HG03469 (cell line): ENCODE measurements at regions not wholly inside any gene's neighbourhood (a gene's known extent, or its start where the extent isn't known, plus 50 kb on each side); places are given as distances from the start of the nearest gene placed in this dataset.
"Not testable (repeated sequence)": the region's sequence is repeated elsewhere in the genome, so short reads cannot be mapped to it uniquely, and the experiment has no call there.

Source experiments
- ATAC-seq: cut with Tn5 transposase; IDR thresholded peaks from one replicate; pipeline ENCODE4 v1.9.1; 2021; ENCODE audit warnings: mild to moderate bottlenecking, moderate library complexity, moderate number of reproducible peaks; ENCODE audit not compliant: unreplicated experiment

GRCh38 chr3:153957421-153957820 is 163.8 kb upstream of the ARHGEF26 start:
- ATAC-seq: no peak

DNA sequence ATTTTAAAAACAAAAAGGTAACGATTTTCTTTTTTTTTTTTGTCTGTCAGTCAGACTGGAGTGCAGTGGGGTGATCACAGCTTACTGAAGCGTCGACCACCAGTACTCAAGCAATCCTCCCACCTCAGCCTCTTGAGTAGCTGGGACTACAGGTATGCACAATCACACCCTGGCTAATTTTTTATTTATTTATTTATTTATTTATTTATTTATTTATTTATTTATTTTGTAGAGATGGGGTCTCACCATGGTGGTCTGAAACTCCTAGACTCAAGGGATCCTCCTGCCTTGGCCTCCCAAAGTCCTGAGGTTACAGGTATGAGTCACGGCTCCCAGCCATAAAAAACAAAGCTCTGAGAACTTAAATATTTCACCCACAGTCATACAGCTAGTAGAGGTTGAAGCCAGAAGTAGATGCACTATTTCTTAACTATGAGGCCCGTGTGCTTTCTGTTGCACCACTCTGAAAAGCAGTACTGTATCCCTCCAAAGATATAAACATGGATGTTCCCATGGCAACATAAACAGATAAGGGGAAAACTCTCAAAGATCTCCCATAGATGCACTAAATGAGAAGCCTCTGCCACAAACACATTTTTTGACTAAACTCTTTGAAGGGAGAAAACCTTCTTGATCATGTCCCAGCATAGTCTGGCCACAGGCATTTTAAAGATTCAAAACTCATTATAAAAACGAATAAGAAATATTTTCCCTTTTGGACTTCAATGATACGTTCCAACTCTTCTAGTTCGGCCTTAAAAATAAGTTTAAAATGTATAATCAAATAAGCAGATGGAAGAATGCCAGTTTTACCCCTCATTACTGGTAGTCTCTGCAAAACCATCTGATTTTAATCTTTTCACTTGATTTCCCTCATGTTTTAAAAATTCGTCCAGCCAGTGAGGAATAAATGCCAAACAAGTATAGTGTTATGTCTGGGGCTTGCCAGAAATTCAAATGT is 162.3 kb upstream of the ARHGEF26 start:
- no peak for ATAC-seq

GRCh38 chr3:153960458-153961074 is 160.6 kb upstream of the ARHGEF26 start:
- ATAC-seq: no peak

DNA sequence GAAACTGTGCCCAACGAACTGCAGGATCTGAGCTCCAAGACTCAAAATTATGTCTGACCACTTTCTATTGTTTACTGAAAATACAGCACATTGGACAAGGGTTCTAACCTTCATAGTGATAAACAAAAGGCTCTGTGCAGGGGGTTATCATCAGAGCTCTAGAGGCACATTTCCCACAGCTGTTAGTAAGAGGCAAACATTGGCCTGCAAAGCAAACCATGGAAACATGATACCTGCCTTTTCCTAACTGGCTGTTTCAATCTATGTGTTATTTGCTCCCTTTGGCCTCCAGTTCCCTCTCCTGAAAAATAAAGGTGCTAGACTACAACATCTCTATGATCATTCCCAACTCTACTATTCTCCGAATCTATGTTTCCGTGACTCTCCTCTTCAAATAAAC is 159.7 kb upstream of the ARHGEF26 start:
- no peak for ATAC-seq

- ATAC-seq: no peak
Measured at GRCh38 chr3:153963012-153963411, 158.2 kb upstream of the ARHGEF26 start.

DNA sequence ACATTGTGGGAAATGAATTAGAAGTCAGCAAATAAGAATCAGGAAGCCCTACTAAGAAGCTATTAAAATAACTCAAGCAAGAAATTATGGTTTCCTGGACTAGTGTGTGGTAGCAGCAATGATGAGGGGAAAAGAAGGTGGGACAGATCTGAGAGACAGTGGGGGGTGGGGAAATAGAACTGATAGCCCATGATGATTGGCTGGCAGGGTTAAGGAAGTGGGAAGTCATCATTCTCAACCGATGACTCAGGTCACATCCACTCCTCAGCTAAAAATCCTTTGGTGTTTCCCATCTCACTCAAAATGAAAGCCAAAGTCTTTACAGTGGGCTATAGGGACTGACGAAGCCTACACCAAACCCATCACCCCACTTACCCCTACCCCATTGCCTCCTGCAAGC is 153.9 kb upstream of the ARHGEF26 start:
- ATAC-seq: no peak

DNA sequence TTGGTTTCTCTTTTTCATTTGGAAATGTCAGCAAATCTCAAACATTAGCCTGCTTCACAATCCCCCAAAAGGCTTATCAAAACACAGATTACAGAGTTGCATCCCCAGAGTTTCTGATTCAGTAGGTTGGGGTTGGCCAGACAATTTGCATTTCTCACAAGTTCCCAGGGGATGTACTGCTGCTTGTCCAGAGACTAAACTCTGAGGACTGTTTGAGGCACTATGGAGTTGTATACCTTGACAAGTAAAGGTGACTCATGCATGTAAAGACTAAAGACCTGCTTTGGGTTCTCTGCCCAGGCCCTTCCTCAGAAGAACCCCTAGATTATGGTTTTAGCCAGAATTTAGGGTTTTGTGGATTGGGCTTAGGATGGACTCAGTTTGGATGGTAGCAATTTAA is 151.1 kb upstream of the ARHGEF26 start:
- ATAC-seq: peak; percentile 53

GRCh38 chr3:153970741-153971347 is 150.3 kb upstream of the ARHGEF26 start:
- no peak for ATAC-seq

DNA sequence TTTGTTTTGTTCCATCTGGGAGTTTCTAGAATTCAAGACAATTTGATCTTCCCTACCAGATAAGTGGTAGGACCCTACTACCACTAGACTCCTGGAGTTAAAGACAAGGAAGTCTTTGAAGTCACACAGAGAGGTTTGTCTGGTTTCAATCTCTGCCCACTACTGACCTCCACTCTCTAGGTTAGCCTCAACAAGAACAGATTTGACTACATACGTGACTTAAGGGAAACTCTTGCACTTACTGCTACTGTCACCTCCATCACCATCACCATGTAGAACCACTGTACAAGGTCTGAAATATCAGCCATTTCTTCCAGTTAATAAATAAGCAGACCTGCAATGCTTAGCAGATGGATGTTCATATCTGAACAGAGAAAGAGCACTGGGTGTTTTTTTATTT is 148.3 kb upstream of the ARHGEF26 start:
- ATAC-seq: peak; percentile 35

- ATAC-seq: peak; percentile 38
Measured at GRCh38 chr3:153973722-153974265, 147.4 kb upstream of the ARHGEF26 start.

GRCh38 chr3:153974614-153975013 is 146.6 kb upstream of the ARHGEF26 start:
- peak; percentile 27 for ATAC-seq

GRCh38 chr3:153976891-153977554 is 144.2 kb upstream of the ARHGEF26 start:
- ATAC-seq: no peak

DNA sequence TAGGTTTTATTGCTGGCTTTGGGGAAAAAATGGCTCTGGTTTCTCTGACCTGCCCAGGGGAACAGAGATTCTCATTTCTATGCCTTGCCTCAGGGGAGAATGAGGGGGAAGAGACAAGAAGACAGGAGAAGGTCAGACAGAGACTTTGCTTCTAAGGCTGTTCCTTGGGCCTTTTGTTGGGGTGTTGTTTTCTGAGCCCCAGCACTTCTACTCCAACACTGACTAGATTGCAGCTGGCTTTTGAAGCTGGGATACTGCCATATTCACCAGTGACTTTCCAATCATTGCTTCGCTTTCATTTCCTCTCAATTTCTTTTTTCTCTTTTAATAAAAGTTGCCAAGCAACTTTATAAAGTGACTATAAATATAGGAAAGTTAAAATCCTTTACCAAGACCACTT is 143.2 kb upstream of the ARHGEF26 start:
- no peak for ATAC-seq

- ATAC-seq: no peak
Measured at GRCh38 chr3:153979418-153980251, 141.6 kb upstream of the ARHGEF26 start.

DNA sequence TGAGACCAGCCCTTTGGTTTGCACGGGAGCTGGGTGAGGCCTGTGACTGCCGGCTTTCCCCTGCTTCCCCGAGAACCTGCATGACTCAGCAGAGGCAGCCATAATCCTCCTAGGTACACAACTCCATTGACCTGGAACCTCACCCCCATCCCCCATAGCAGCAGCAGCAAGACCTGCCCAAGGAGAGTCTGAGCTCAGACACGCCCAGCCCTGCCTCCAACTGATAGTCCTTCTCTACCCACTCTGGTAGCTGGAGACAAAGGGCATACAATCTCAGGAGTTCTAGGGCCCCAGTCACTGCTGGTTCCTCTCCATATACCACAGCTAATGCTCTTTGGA is 141.0 kb upstream of the ARHGEF26 start:
- ATAC-seq: no peak

DNA sequence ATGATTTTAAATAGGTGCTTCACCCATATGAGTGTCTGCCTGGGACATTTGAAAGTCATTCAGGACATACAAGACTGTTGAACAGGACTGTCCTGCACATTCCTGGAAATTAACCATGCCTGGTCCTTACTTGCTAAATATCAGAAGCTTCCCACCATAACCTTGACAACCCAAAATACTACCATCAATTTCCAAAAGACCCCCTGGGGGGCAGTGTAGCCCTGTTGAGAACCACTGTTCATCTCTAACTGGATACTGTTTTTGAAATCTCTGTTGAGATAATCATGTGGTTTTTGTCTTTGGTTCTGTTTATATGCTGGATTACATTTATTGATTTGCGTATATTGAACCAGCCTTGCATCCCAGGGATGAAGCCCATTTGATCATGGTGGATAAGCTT is 123.8 kb upstream of the ARHGEF26 start:
- not testable (repeated sequence) for ATAC-seq

DNA sequence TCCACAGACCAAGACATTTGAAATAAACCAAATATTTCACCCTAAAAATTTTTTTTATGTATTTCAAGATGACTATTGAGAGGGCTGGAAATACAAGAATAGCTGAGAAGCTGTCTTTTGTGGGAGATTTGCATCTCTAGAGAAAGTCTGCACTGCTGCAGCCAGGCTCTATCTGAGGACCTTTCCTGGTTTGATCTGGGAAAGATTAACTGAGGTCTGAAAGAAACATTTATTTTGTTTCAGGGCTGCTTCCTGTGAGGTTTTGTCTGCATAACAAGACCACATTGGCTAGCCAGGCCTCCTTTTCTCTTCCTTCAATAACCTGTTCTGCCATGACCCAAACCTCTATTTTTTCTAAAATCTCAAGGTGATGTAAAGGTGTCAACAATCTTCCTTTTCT is 117.5 kb upstream of the ARHGEF26 start:
- no peak for ATAC-seq

GRCh38 chr3:154011036-154011435 is 110.2 kb upstream of the ARHGEF26 start:
- no peak for ATAC-seq

DNA sequence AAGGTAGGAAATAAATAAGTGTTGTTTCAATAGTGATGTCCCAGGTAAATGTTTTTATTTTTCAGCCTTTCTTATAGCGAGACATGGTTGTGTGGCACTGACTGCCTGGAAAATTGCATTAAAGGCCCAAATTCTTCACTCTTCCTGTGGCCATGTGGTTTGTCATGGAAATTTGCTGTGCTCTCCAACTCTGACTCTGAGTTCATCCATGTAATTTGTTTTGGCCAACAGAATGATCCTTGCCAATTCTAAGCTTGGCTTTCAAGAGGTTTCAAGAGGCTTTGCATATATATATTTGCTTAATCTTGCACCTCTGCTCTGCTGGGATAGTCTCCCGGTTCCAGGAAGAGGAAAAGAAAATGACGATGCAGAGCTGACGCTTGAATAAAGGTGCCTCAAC is 107.5 kb upstream of the ARHGEF26 start:
- no peak for ATAC-seq

GRCh38 chr3:154015307-154015706 is 105.9 kb upstream of the ARHGEF26 start:
- ATAC-seq: no peak
